H9 (cell line): ENCODE measurements at regions not wholly inside any gene's neighbourhood (a gene's known extent, or its start where the extent isn't known, plus 50 kb on each side); places are given as distances from the start of the nearest gene placed in this dataset.

ENCODE experiments used
- DNase-seq: peaks from one replicate; pipeline ENCODE4 v3.0.0-alpha.2; 2017
- H2AFZ ChIP-seq: one replicate; pipeline ENCODE4 v1.6.1; 2013; ENCODE audit warnings: mild to moderate bottlenecking, low read length, control low read depth, moderate library complexity
- H2AK5ac ChIP-seq: 2 replicates; pipeline ENCODE4 v1.6.1; 2013; ENCODE audit warnings: low read length, control low read depth, mixed read lengths; ENCODE audit not compliant: insufficient read length
- H2BK120ac ChIP-seq: one replicate; pipeline ENCODE4 v1.6.1; 2013; ENCODE audit warnings: low read depth, mild to moderate bottlenecking, low read length, control low read depth, inconsistent platforms; ENCODE audit not compliant: poor library complexity, severe bottlenecking
- H2BK12ac ChIP-seq: 2 replicates; pipeline ENCODE4 v1.6.1; 2013; ENCODE audit warnings: low read length, control low read depth, mixed read lengths, low read depth; ENCODE audit not compliant: insufficient read length
- H2BK15ac ChIP-seq: 2 replicates; pipeline ENCODE4 v1.6.1; 2013; ENCODE audit warnings: low read depth, low read length, control low read depth
- H2BK20ac ChIP-seq: one replicate; pipeline ENCODE4 v1.6.1; 2013; ENCODE audit warnings: low read depth, mild to moderate bottlenecking, low read length, control low read depth, inconsistent platforms; ENCODE audit not compliant: poor library complexity, severe bottlenecking
- H2BK5ac ChIP-seq: 2 replicates; pipeline ENCODE4 v1.6.1; 2013; ENCODE audit warnings: low read length, control low read depth, mixed read lengths; ENCODE audit not compliant: insufficient read length
- H3K14ac ChIP-seq: 2 replicates; pipeline ENCODE4 v1.6.1; 2013; ENCODE audit warnings: low read length, control low read depth; ENCODE audit not compliant: insufficient read depth
- H3K18ac ChIP-seq: 2 replicates; pipeline ENCODE4 v1.6.1; 2013; ENCODE audit warnings: low read depth, mild to moderate bottlenecking, mixed read lengths, low read length, control low read depth; ENCODE audit not compliant: insufficient read length
- H3K23ac ChIP-seq: 2 replicates; pipeline ENCODE4 v1.6.1; 2013; ENCODE audit warnings: low read length, control low read depth, mixed read lengths, low read depth; ENCODE audit not compliant: insufficient read length
- H3K23me2 ChIP-seq: 2 replicates; pipeline ENCODE4 v1.6.1; 2013; ENCODE audit warnings: low read depth, mild to moderate bottlenecking, mixed read lengths, low read length, control low read depth; ENCODE audit not compliant: insufficient read length, poor library complexity, severe bottlenecking
- H3K27ac ChIP-seq: 2 replicates; pipeline ENCODE4 v1.5.1; 2013; ENCODE audit warnings: low read length, control low read depth, mixed read lengths, low read depth; ENCODE audit not compliant: insufficient read length
- H3K27me3 ChIP-seq: 2 replicates; pipeline ENCODE4 v1.6.1; 2013; ENCODE audit warnings: low read length, control low read depth, inconsistent platforms; ENCODE audit not compliant: insufficient read depth
- H3K4ac ChIP-seq: 2 replicates; pipeline ENCODE4 v1.6.1; 2013; ENCODE audit warnings: low read depth, mild to moderate bottlenecking, control low read depth, inconsistent platforms, low read length, moderate library complexity
- H3K4me1 ChIP-seq: 2 replicates; pipeline ENCODE4 v1.6.1; 2013; ENCODE audit warnings: low read length, control low read depth, inconsistent platforms; ENCODE audit not compliant: insufficient read depth
- H3K4me2 ChIP-seq: 2 replicates; pipeline ENCODE4 v1.6.1; 2013; ENCODE audit warnings: low read length, control low read depth, mixed read lengths; ENCODE audit not compliant: insufficient read length, insufficient read depth
- H3K56ac ChIP-seq: 2 replicates; pipeline ENCODE4 v1.6.1; 2013; ENCODE audit warnings: low read depth, mild to moderate bottlenecking, mixed read lengths, low read length, control low read depth; ENCODE audit not compliant: insufficient read length
- H3K79me1 ChIP-seq: 2 replicates; pipeline ENCODE4 v1.6.1; 2013; ENCODE audit warnings: low read depth, mild to moderate bottlenecking, moderate library complexity, low read length, control low read depth, inconsistent platforms; ENCODE audit not compliant: insufficient read depth, poor library complexity, severe bottlenecking
- H3K79me2 ChIP-seq: 2 replicates; pipeline ENCODE4 v1.6.1; 2013; ENCODE audit warnings: low read length, control low read depth, inconsistent platforms; ENCODE audit not compliant: insufficient read depth
- H3K9ac ChIP-seq: 2 replicates; pipeline ENCODE4 v1.6.1; 2013; ENCODE audit warnings: low read length, control low read depth, mixed read lengths; ENCODE audit not compliant: insufficient read length; ENCODE audit errors: extremely low read depth
- H3K9me3 ChIP-seq: one replicate; pipeline ENCODE4 v1.6.1; 2013; ENCODE audit warnings: low read depth, low read length, inconsistent platforms; ENCODE audit not compliant: control insufficient read depth
- H3T11ph ChIP-seq: one replicate; pipeline ENCODE4 v1.6.1; 2013; ENCODE audit warnings: mild to moderate bottlenecking, low read length, control low read depth, inconsistent platforms
- H4K20me1 ChIP-seq: one replicate; pipeline ENCODE4 v1.6.1; 2013; ENCODE audit not compliant: control insufficient read depth, insufficient read length, insufficient read depth
- H4K5ac ChIP-seq: 2 replicates; pipeline ENCODE4 v1.6.1; 2013; ENCODE audit warnings: low read depth, mild to moderate bottlenecking, mixed read lengths, low read length, control low read depth; ENCODE audit not compliant: insufficient read length
- H4K8ac ChIP-seq: replicated peaks from 2 replicates; pipeline ENCODE4 v1.6.1; 2013; ENCODE audit warnings: low read length, control low read depth, mixed read lengths, low read depth; ENCODE audit not compliant: insufficient read length
- H4K91ac ChIP-seq: 2 replicates; pipeline ENCODE4 v1.6.1; 2013; ENCODE audit warnings: low read depth, mild to moderate bottlenecking, moderate library complexity, mixed read lengths, low read length, control low read depth; ENCODE audit not compliant: insufficient read length
- H3K27ac Mint-ChIP-seq, 3 experiments: 2 replicates in 2 of 3; 3 replicates in 1 of 3; pipeline ENCODE4 v1.8.0; 2020 to 2021; ENCODE audit warnings: mixed read lengths in 3 of 3, mild to moderate bottlenecking in 1 of 3, moderate library complexity in 1 of 3
- H3K27me3 Mint-ChIP-seq: 2 replicates; pipeline ENCODE4 v1.8.0; 2021; ENCODE audit warnings: low read depth, mild to moderate bottlenecking, moderate library complexity, mixed read lengths
- H3K36me3 Mint-ChIP-seq, 3 experiments: 2 replicates in 2 of 3; 3 replicates in 1 of 3; pipeline ENCODE4 v1.8.0; 2020 to 2021; ENCODE audit warnings: low read depth in 3 of 3, mixed read lengths in 3 of 3; ENCODE audit not compliant: insufficient read depth in 1 of 3
- H3K4me1 Mint-ChIP-seq, 2 experiments: 2 replicates each; pipeline ENCODE4 v1.8.0; 2020; ENCODE audit warnings: mixed read lengths in 2 of 2
- H3K4me3 Mint-ChIP-seq, 2 experiments: 2 replicates in 1 of 2; 3 replicates in 1 of 2; pipeline ENCODE4 v1.8.0; 2020 to 2021; ENCODE audit warnings: mild to moderate bottlenecking in 2 of 2, mixed read lengths in 2 of 2, moderate library complexity in 1 of 2
- H3K9me3 Mint-ChIP-seq, 2 experiments: 2 replicates in 1 of 2; 3 replicates in 1 of 2; pipeline ENCODE4 v1.8.0; 2020; ENCODE audit warnings: mild to moderate bottlenecking in 2 of 2, mixed read lengths in 2 of 2, moderate library complexity in 1 of 2
- WGBS: extraction: QIAGEN DNeasy Blood & Tissue Kit; methylation state at CpG from one replicate; pipeline ENCODE4 v1.1.7; 2013; ENCODE audit warnings: missing lambda C conversion rate, low lambda C conversion rate, mixed read lengths; ENCODE audit not compliant: insufficient read length; ENCODE audit errors: extremely low coverage; 5-methylcytosine and 5-hydroxymethylcytosine counted together
- TF ChIP-seq, protein P1 (sequence below): fragments of 200-600 bp; sonication (generic); conservative IDR thresholded peaks from 3 replicates; pipeline ENCODE4 v1.8.0; 2021; ENCODE audit warnings: antibody characterized with exemption, mild to moderate bottlenecking

DNA sequence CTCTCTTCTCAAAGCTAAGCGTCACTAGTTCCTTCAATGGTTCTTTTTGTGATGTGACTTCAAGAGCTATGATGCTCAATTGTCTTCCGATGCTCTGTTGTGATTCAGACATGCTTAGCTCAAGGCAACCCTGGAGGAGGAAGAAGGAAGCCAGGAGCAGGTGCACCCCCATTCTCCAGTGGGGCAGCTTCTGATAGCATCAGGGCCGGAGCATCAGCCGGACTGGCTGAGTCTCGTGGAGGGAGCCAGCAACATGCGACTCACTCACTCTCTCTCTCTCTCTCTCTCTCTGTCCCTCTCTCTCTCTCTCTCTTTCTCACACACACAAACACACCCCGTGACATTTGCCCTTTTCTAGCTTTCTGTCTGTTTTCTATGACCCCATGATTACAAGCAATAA is 140.2 kb downstream of the HSD17B3 start:
- no peaks in the 10 kb centered on the region for H3K23me2 ChIP-seq
- Mint-ChIP-seq H3K27me3 (peaks cover 13% of the 10 kb centered on the region), H3K27ac (no peak overlapping the region; a peak in 1 of 7 replicates), H3K36me3 (no peaks in the 10 kb centered on the region; a peak in 1 of 7 replicates), H3K9me3 (no peaks in the 10 kb centered on the region; a peak in 2 of 5 replicates), H3K4me3 (no peak overlapping the region), H3K4me1 (peaks cover 4 to 8% of the 10 kb centered on the region in 2 experiments)
- no peak overlapping the region for H3K27ac ChIP-seq
- no peak overlapping the region for H2AFZ ChIP-seq
- no peaks in the 10 kb centered on the region for H3K79me2 ChIP-seq
- no peak overlapping the region for H2BK5ac ChIP-seq
- H4K8ac ChIP-seq = no peak overlapping the region
- no peak overlapping the region for H3K23ac ChIP-seq
- H2BK15ac ChIP-seq = no peak overlapping the region
- H3K56ac ChIP-seq = no peak overlapping the region
- TF ChIP-seq, protein P1, sequence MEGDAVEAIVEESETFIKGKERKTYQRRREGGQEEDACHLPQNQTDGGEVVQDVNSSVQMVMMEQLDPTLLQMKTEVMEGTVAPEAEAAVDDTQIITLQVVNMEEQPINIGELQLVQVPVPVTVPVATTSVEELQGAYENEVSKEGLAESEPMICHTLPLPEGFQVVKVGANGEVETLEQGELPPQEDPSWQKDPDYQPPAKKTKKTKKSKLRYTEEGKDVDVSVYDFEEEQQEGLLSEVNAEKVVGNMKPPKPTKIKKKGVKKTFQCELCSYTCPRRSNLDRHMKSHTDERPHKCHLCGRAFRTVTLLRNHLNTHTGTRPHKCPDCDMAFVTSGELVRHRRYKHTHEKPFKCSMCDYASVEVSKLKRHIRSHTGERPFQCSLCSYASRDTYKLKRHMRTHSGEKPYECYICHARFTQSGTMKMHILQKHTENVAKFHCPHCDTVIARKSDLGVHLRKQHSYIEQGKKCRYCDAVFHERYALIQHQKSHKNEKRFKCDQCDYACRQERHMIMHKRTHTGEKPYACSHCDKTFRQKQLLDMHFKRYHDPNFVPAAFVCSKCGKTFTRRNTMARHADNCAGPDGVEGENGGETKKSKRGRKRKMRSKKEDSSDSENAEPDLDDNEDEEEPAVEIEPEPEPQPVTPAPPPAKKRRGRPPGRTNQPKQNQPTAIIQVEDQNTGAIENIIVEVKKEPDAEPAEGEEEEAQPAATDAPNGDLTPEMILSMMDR = no peak
- H3K79me1 ChIP-seq = no peaks in the 10 kb centered on the region
- no peaks in the 10 kb centered on the region for H3K4me1 ChIP-seq
- no peaks in the 10 kb centered on the region for H4K20me1 ChIP-seq
- no peak overlapping the region for H3K9ac ChIP-seq
- H2AK5ac ChIP-seq = no peak overlapping the region
- DNase-seq = no peak
- H3K4ac ChIP-seq = no peak overlapping the region
- H3K9me3 ChIP-seq = no peaks in the 10 kb centered on the region
- H3K14ac ChIP-seq = no peak overlapping the region
- H2BK12ac ChIP-seq = no peak overlapping the region
- no peak overlapping the region for H2BK20ac ChIP-seq
- H2BK120ac ChIP-seq = no peak overlapping the region
- H4K5ac ChIP-seq = no peak overlapping the region
- H4K91ac ChIP-seq = no peak overlapping the region
- no CpG with 5 or more reads among the region's 7 CpGs for WGBS
- H3K18ac ChIP-seq = no peak overlapping the region
- H3T11ph ChIP-seq = no peak overlapping the region
- H3K27me3 ChIP-seq = no peaks in the 10 kb centered on the region
- H3K4me2 ChIP-seq = no peak overlapping the region
